GM10266 (cell line): ENCODE measurements at regions not wholly inside any gene's neighbourhood (a gene's known extent, or its start where the extent isn't known, plus 50 kb on each side); places are given as distances from the start of the nearest gene placed in this dataset.

Experiments
- DNase-seq: peaks from one replicate; pipeline ENCODE4 v3.0.0; 2012; ENCODE audit errors: extremely low spot score
- TF ChIP-seq, protein P1 (sequence below): IDR thresholded peaks from 2 replicates; pipeline ENCODE4 v1.5.1; 2012; ENCODE audit warnings: mild to moderate bottlenecking, low read depth; ENCODE audit not compliant: control insufficient read depth, insufficient read depth; ENCODE audit errors: missing control alignments

- TF ChIP-seq, protein P1, sequence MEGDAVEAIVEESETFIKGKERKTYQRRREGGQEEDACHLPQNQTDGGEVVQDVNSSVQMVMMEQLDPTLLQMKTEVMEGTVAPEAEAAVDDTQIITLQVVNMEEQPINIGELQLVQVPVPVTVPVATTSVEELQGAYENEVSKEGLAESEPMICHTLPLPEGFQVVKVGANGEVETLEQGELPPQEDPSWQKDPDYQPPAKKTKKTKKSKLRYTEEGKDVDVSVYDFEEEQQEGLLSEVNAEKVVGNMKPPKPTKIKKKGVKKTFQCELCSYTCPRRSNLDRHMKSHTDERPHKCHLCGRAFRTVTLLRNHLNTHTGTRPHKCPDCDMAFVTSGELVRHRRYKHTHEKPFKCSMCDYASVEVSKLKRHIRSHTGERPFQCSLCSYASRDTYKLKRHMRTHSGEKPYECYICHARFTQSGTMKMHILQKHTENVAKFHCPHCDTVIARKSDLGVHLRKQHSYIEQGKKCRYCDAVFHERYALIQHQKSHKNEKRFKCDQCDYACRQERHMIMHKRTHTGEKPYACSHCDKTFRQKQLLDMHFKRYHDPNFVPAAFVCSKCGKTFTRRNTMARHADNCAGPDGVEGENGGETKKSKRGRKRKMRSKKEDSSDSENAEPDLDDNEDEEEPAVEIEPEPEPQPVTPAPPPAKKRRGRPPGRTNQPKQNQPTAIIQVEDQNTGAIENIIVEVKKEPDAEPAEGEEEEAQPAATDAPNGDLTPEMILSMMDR, result no peak
- DNase-seq, result no peak
These were observed 266.0 kb downstream of the ALDH8A1 start for GRCh38 chr6:134683783-134684422.

- DNase-seq, result no peak
- TF ChIP-seq, protein P1, result no peak
These were observed 269.5 kb downstream of the ALDH8A1 start for GRCh38 chr6:134680433-134680832.

- DNase-seq, result no peak
These were observed 269.9 kb downstream of the ALDH8A1 start for GRCh38 chr6:134680021-134680420.

DNA sequence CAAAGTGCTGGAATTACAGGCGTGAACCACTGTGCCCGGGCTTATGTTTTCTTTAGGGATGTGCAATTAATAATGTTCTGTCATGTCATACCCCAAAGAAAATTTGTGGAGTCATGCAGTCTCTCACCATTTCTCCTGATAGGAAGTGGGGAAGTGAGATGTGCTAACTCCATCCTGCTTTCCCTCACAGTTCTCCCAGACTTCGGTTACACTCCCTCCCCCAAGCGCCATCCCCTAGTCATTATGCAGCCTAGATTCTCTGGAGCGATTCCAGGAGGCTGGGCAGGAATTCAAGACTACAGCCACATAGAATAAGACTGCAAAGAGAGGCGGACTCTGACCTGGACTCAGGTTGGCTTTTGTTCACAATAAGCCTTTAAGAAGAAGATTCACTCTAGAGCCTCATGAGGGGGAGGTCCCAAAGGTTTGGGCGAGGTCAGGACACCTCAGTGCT, 271.4 kb downstream of the ALDH8A1 start:
- TF ChIP-seq, protein P1, result no peak
- no peak for DNase-seq

More at GRCh38 chr6:134680021-134680420, 269.9 kb downstream of the ALDH8A1 start:
- TF ChIP-seq, protein P1, result no peak

DNA sequence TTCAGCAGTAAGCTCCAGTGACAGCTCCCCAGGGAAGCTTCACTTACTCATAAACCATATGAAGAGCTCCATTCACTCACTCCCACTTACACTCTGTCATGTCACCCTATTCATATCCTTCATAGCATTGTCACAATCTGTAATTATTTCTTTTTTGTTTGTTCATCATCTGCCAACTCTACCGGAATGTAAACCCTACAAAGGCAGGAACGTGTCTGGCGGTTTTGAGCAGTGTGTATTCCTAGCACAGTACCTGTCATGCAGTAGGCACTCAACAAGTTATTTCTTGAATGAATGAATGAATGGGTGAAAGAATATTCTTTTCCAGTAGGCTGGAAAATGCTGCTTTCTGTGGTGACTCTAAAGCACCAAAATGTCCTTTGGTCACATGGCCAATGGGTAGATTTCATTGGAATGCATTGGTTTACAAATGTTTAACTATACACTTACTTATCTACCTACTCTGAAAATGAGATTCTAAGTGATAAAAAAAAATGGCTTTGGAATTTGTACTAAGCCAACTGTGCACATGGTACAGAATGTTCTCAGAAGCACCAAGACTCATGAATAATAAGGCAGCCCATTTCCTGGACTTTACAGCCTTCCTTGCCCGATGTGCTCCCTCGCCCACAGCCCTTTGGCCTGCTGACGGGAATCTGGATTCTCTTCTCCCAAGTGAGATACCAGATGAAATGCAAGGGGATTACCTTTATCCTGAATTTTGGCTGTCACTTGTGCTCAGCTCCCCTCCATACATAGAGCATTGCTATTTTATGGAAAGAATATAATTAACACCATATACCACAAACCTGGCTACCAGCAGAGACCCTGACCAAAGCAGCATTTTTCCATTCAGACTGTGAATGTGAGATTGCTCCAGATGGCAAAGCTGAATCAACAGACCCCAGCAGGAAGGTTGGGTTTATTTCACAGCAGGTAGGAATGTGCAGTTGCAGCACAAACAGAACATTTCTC, 273.3 kb downstream of the ALDH8A1 start:
- TF ChIP-seq, protein P1, result no peak
- DNase-seq, result no peak

DNA sequence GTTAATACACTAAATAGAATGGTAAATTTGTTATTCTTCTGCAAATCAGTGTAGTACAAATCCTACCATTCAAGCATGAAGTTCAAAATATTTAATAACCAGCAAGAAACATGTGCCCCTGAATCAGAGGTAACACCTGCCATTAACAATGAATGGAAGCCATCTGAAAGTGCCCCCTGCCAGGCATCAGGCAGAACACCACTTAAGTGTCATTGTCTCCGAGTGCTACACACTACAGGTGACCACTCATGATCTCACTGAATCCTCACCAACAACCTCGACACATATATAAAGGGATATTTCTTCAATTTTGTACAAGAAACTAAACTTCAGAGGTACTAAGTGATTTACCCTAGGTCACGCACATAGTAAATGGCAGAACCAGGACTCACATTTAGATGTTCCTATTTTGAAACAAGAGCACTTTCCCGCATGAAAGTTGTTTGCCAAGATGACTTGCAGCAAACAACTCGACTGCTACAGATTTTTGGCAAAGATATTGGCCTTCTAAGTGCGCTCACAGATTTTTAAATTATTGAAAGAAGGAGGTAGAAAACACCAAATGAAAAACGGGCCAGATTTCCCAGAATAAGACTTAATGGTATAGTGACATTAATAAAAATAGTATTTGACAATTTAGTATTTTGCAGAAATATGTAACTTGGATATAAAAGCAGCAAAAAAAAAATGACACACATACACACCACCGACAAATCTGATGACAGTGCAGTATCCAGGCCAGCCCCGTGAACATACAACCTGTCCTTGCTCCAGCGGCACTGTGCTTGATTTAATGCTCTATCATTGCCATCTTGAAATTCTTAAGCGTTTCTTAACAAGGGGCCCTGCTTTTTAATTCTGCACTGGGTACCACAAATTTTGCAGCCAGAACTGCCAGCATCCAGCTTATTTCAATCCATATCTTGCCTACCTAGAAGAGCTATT, 274.5 kb downstream of the ALDH8A1 start:
- TF ChIP-seq, protein P1, result no peak
- no peak for DNase-seq
